Stomach (tissue), 8 donors: ENCODE measurements at regions not wholly inside any gene's neighbourhood (a gene's known extent, or its start where the extent isn't known, plus 50 kb on each side); places are given as distances from the start of the nearest gene placed in this dataset.

Experiments used
- DNase-seq, 2 donors: peaks; one replicate each; pipeline versions ENCODE4 v3.0.0 to v3.0.0-alpha.2; 2013 to 2019
- H3K27ac ChIP-seq, 5 donors: fragments of 200-600 bp in 4 of 5; sonication (generic) in 4 of 5; one replicate each; pipeline ENCODE4 v1.5.1; 2013 to 2019; ENCODE audit warnings: mild to moderate bottlenecking in 1 of 5, moderate library complexity in 1 of 5
- H3K27me3 ChIP-seq, 3 donors: fragments of 200-600 bp; sonication (generic); one replicate each; pipeline ENCODE4 v1.5.1; 2017 to 2019; ENCODE audit warnings: mixed run types in 1 of 3
- H3K36me3 ChIP-seq, 4 donors: fragments of 200-600 bp; sonication (generic); 1 replicate in 3 of 4; 2 replicates in 1 of 4; pipeline ENCODE4 v1.5.1; 2016 to 2019
- H3K4me1 ChIP-seq, 4 donors: fragments of 200-600 bp; sonication (generic); one replicate each; pipeline ENCODE4 v1.5.1; 2016 to 2019
- H3K4me3 ChIP-seq, 4 donors: fragments of 200-600 bp; sonication (generic) in 3 of 4; one replicate each; pipeline ENCODE4 v1.5.1; 2016 to 2019; ENCODE audit warnings: mild to moderate bottlenecking in 1 of 4
- H3K9me3 ChIP-seq, 4 donors: fragments of 200-600 bp; sonication (generic); one replicate each; pipeline ENCODE4 v1.5.1; 2016 to 2019
- CTCF ChIP-seq, 7 experiments: fragments of 450-650 bp in 4 of 7; fragments of 200-600 bp in 3 of 7; sonication (generic) in 3 of 7; IDR thresholded peaks; one replicate each; pipeline ENCODE4 v1.5.1; 2016 to 2019; ENCODE audit warnings: antibody characterized with exemption in 7 of 7, control low read depth in 2 of 7, mild to moderate bottlenecking in 1 of 7
- EP300 ChIP-seq: sonication (generic); formaldehyde crosslinking; IDR thresholded peaks from one replicate; pipeline ENCODE4 v1.6.1; 2017; ENCODE audit warnings: antibody characterized with exemption
- POLR2A ChIP-seq, 4 donors: fragments of 450-650 bp; IDR thresholded peaks; one replicate each; pipeline ENCODE4 v1.6.1; 2016; ENCODE audit warnings: antibody characterized with exemption in 4 of 4, control low read depth in 2 of 4, mild to moderate bottlenecking in 1 of 4, moderate library complexity in 1 of 4
- POLR2AphosphoS5 ChIP-seq, 3 donors: sonication (generic); formaldehyde crosslinking; IDR thresholded peaks; one replicate each; pipeline ENCODE4 v1.6.1; 2016; ENCODE audit warnings: antibody characterized with exemption in 3 of 3
- WGBS, 5 donors: extraction: QIAGEN DNeasy Blood & Tissue Kit in 3 of 5; methylation state at CpG; one replicate each; pipeline versions ENCODE4 v1.1.5 to v1.1.7; 2013 to 2018; 5-methylcytosine and 5-hydroxymethylcytosine counted together
- intact Hi-C: fragments of 100-400 bp; cut with DNase I; formaldehyde crosslinking; loops from one replicate; pipeline ENCODE4 v1.15.1; 2023; ENCODE audit warnings: low total_unique reads
- donor health status: healthy with polysubstance abuse.
- donor health status: Bipolar disorder and iron deficiency.
- donor health status: healthy.

GRCh38 chr11:112643416-112643815 lies 317.8 kb upstream of the NCAM1 start:
- Histone ChIP-seq H3K4me3 (no peak overlapping the region), H3K27ac (no peak overlapping the region), H3K4me1 (no peaks in the 10 kb centered on the region), H3K9me3 (peaks cover 0 to 31% (median 17%) of the 10 kb centered on the region in 4 donors), H3K27me3 (no peaks in the 10 kb centered on the region), H3K36me3 (no peaks in the 10 kb centered on the region)
- intact Hi-C loops, result no loop called here
- DNase-seq, result no peak
- TF ChIP-seq CTCF (IDR thresholded peaks at IDR 0.05) (no peak), POLR2AphosphoS5 (IDR thresholded peaks at IDR 0.05) (no peak), POLR2A (IDR thresholded peaks at IDR 0.05) (no peak), EP300 (no peak)

- intact Hi-C loops, result no loop called here
- DNase-seq, result no peak
- Histone ChIP-seq H3K27me3 (no peaks in the 10 kb centered on the region), H3K4me3 (no peak overlapping the region), H3K4me1 (no peaks in the 10 kb centered on the region), H3K27ac (no peak overlapping the region), H3K36me3 (no peaks in the 10 kb centered on the region), H3K9me3 (peaks cover 0 to 23% (median 7%) of the 10 kb centered on the region in 4 donors)
- 76 to 84% (median 78%) methylated on average over 5 of the region's 5 CpGs for WGBS, 5 donors
- no peak for TF ChIP-seq CTCF (IDR thresholded peaks at IDR 0.05)
- no peak for TF ChIP-seq POLR2AphosphoS5 (IDR thresholded peaks at IDR 0.05)
- no peak for TF ChIP-seq EP300
- no peak for TF ChIP-seq POLR2A (IDR thresholded peaks at IDR 0.05)
Measured at GRCh38 chr11:112644410-112645131, 316.6 kb upstream of the NCAM1 start.

GRCh38 chr11:112649856-112650255 lies 311.4 kb upstream of the NCAM1 start:
- no peaks in the 10 kb centered on the region for H3K4me1 ChIP-seq
- 75 to 83% (median 76%) methylated on average over 6 of the region's 6 CpGs for WGBS, 5 donors
- no peaks in the 10 kb centered on the region for H3K36me3 ChIP-seq
- intact Hi-C loops, result no loop called here
- no peaks in the 10 kb centered on the region for H3K27me3 ChIP-seq
- no peak overlapping the region for H3K27ac ChIP-seq
- DNase-seq, result no peak
- H3K9me3 ChIP-seq, result peaks cover 0 to 8% (median 0%) of the 10 kb centered on the region in 4 donors
- H3K4me3 ChIP-seq, result no peak overlapping the region
- TF ChIP-seq POLR2AphosphoS5 (IDR thresholded peaks at IDR 0.05), result no peak
- no peak for TF ChIP-seq CTCF (IDR thresholded peaks at IDR 0.05)
- TF ChIP-seq EP300, result no peak
- no peak for TF ChIP-seq POLR2A (IDR thresholded peaks at IDR 0.05)

- peaks cover 0 to 1% (median 0%) of the 10 kb centered on the region in 4 donors for H3K9me3 ChIP-seq
- no peak overlapping the region for H3K4me3 ChIP-seq
- DNase-seq, result no peak
- no peak overlapping the region for H3K27ac ChIP-seq
- no peak for TF ChIP-seq CTCF (IDR thresholded peaks at IDR 0.05)
- no peak for TF ChIP-seq EP300
- no peak for TF ChIP-seq POLR2A (IDR thresholded peaks at IDR 0.05)
- TF ChIP-seq POLR2AphosphoS5 (IDR thresholded peaks at IDR 0.05), result no peak
- WGBS, 5 donors, result 63 to 83% (median 70%) methylated on average over 3 of the region's 3 CpGs
- peaks cover 0 to 2% (median 0%) of the 10 kb centered on the region in 4 donors for H3K4me1 ChIP-seq
- no peaks in the 10 kb centered on the region for H3K36me3 ChIP-seq
- no peaks in the 10 kb centered on the region for H3K27me3 ChIP-seq
- intact Hi-C loops, result no loop called here
Measured at GRCh38 chr11:112650527-112650926, 310.7 kb upstream of the NCAM1 start.
